Astrocyte of the cerebellum (primary cell): ENCODE measurements at regions not wholly inside any gene's neighbourhood (a gene's known extent, or its start where the extent isn't known, plus 50 kb on each side); places are given as distances from the start of the nearest gene placed in this dataset.

Experiments used
- DNase-seq: peaks from one replicate; pipeline ENCODE4 v3.0.0-alpha.2; 2011; ENCODE audit warnings: low read depth
- H3K4me3 ChIP-seq: 2 replicates; pipeline ENCODE4 v1.5.1; 2011; ENCODE audit warnings: mild to moderate bottlenecking, low read depth, low read length, moderate library complexity
- CTCF ChIP-seq: IDR thresholded peaks from 2 replicates; pipeline ENCODE4 v1.5.1; 2012; ENCODE audit warnings: low read length, low read depth, moderate library complexity, mild to moderate bottlenecking; ENCODE audit errors: missing control alignments
- in situ Hi-C: cut with HindIII; loops from 2 replicates; pipeline ENCODE4 v1.10.0; 2017; ENCODE audit warnings: low sequenced_read_pairs

- in situ Hi-C loops: no loop called here
- H3K4me3 ChIP-seq: no peak overlapping the region
- no peak for TF ChIP-seq CTCF
- DNase-seq: no peak
Observed at GRCh38 chr3:193848547-193848946, 255.5 kb downstream of the OPA1 start.

- no peak for DNase-seq
- no peak for TF ChIP-seq CTCF
- in situ Hi-C loops: no loop called here
- H3K4me3 ChIP-seq: no peak overlapping the region
Observed at GRCh38 chr3:193850084-193850619, 257.1 kb downstream of the OPA1 start.

GRCh38 chr3:193851428-193851847 is 258.4 kb downstream of the OPA1 start:
- no peak for TF ChIP-seq CTCF
- no peak overlapping the region for H3K4me3 ChIP-seq
- no peak for DNase-seq
- in situ Hi-C loops: no loop called here

GRCh38 chr3:193851941-193852674 is 259.1 kb downstream of the OPA1 start:
- in situ Hi-C loops: no loop called here
- H3K4me3 ChIP-seq: no peak overlapping the region
- TF ChIP-seq CTCF: no peak
- DNase-seq: no peak

GRCh38 chr3:193852901-193853300 is 259.9 kb downstream of the OPA1 start:
- no peak for TF ChIP-seq CTCF
- DNase-seq: no peak
- H3K4me3 ChIP-seq: no peak overlapping the region
- in situ Hi-C loops: no loop called here

GRCh38 chr3:193853511-193854219 is 260.7 kb downstream of the OPA1 start:
- TF ChIP-seq CTCF: no peak
- in situ Hi-C loops: no loop called here
- no peak for DNase-seq
- H3K4me3 ChIP-seq: no peak overlapping the region
